ENCODE measurements at regions not wholly inside any gene's neighbourhood (a gene's known extent, or its start where the extent isn't known, plus 50 kb on each side); places are given as distances from the start of the nearest gene placed in this dataset.

DNA sequence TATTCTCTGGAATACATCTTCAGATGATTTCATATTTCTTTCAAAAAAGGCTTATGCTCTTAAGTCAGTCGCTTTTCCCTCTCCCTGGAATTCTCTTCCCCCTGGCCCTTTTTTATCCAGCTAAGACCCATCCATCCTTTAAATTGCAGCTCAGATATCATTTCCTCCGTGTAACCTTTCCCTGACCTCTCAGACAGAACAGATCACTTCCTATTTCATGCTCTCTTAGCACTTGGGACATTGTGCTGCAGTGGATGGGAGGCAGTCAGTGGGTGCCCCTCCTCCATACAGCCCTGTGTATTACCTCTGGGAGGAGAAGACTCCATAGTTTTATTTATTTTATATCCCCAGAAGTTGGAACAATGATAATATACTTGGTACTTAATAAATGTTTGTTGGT, 423.4 kb downstream of the ISL1 start:
- no peak for TF ChIP-seq ZNF184 (tag by site-specific recombination; IDR thresholded peaks at IDR 0.05)
- TF ChIP-seq, protein P1, sequence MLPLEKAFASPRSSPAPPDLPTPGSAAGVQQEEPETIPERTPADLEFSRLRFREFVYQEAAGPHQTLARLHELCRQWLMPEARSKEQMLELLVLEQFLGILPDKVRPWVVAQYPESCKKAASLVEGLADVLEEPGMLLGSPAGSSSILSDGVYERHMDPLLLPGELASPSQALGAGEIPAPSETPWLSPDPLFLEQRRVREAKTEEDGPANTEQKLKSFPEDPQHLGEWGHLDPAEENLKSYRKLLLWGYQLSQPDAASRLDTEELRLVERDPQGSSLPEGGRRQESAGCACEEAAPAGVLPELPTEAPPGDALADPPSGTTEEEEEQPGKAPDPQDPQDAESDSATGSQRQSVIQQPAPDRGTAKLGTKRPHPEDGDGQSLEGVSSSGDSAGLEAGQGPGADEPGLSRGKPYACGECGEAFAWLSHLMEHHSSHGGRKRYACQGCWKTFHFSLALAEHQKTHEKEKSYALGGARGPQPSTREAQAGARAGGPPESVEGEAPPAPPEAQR (tag by site-specific recombination; IDR thresholded peaks at IDR 0.05) = no peak
- no peak for TF ChIP-seq ZNF157 (tag by site-specific recombination; IDR thresholded peaks at IDR 0.05)
- TF ChIP-seq ZBTB21 (tag by site-specific recombination; IDR thresholded peaks at IDR 0.05) = no peak
- no peak for TF ChIP-seq ZNF133 (tag by site-specific recombination; IDR thresholded peaks at IDR 0.05)
- no peak for TF ChIP-seq ZXDB (tag by site-specific recombination; IDR thresholded peaks at IDR 0.05)
- no peak for TF ChIP-seq ZNF274 (IDR thresholded peaks at IDR 0.05; ENCODE audit: low read length)
- TF ChIP-seq ZNF274 (tag by site-specific recombination; IDR thresholded peaks at IDR 0.05; ENCODE audit: borderline replicate concordance) = no peak
- no peak for TF ChIP-seq ZNF394 (tag by site-specific recombination; IDR thresholded peaks at IDR 0.05; ENCODE audit: borderline replicate concordance)
- no peak for TF ChIP-seq ZEB2 (tag by site-specific recombination; IDR thresholded peaks at IDR 0.05)
- no peak for TF ChIP-seq ZNF292 (tag by site-specific recombination; IDR thresholded peaks at IDR 0.05; ENCODE audit: borderline replicate concordance, low read depth)
- no peak for TF ChIP-seq ZSCAN23 (tag by site-specific recombination; IDR thresholded peaks at IDR 0.05)
- TF ChIP-seq, protein P2, sequence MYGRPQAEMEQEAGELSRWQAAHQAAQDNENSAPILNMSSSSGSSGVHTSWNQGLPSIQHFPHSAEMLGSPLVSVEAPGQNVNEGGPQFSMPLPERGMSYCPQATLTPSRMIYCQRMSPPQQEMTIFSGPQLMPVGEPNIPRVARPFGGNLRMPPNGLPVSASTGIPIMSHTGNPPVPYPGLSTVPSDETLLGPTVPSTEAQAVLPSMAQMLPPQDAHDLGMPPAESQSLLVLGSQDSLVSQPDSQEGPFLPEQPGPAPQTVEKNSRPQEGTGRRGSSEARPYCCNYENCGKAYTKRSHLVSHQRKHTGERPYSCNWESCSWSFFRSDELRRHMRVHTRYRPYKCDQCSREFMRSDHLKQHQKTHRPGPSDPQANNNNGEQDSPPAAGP (tag by site-specific recombination; IDR thresholded peaks at IDR 0.05) = no peak
- no peak for TF ChIP-seq ATF2 (tag by site-specific recombination; IDR thresholded peaks at IDR 0.05; ENCODE audit: low read depth)
- TF ChIP-seq ZFHX2 (tag by site-specific recombination; conservative IDR thresholded peaks at IDR 0.05) = no peak
- no peak for TF ChIP-seq ZSCAN16 (tag by site-specific recombination; IDR thresholded peaks at IDR 0.05)
- TF ChIP-seq GLIS2 (tag by site-specific recombination; IDR thresholded peaks at IDR 0.05) = no peak
- no peak for TF ChIP-seq ZNF707 (tag by site-specific recombination; IDR thresholded peaks at IDR 0.05)
- no peak for TF ChIP-seq PRDM1 (tag by site-specific recombination; IDR thresholded peaks at IDR 0.05)
- TF ChIP-seq, protein P3, sequence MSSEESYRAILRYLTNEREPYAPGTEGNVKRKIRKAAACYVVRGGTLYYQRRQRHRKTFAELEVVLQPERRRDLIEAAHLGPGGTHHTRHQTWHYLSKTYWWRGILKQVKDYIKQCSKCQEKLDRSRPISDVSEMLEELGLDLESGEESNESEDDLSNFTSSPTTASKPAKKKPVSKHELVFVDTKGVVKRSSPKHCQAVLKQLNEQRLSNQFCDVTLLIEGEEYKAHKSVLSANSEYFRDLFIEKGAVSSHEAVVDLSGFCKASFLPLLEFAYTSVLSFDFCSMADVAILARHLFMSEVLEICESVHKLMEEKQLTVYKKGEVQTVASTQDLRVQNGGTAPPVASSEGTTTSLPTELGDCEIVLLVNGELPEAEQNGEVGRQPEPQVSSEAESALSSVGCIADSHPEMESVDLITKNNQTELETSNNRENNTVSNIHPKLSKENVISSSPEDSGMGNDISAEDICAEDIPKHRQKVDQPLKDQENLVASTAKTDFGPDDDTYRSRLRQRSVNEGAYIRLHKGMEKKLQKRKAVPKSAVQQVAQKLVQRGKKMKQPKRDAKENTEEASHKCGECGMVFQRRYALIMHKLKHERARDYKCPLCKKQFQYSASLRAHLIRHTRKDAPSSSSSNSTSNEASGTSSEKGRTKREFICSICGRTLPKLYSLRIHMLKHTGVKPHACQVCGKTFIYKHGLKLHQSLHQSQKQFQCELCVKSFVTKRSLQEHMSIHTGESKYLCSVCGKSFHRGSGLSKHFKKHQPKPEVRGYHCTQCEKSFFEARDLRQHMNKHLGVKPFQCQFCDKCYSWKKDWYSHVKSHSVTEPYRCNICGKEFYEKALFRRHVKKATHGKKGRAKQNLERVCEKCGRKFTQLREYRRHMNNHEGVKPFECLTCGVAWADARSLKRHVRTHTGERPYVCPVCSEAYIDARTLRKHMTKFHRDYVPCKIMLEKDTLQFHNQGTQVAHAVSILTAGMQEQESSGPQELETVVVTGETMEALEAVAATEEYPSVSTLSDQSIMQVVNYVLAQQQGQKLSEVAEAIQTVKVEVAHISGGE (tag by site-specific recombination; conservative IDR thresholded peaks at IDR 0.05; ENCODE audit: low read depth) = no peak
- Histone ChIP-seq H3K9me3 (ENCODE audit: control insufficient read depth, insufficient read depth, low read depth, low read length) (no peaks in the 10 kb centered on the region), H3K27ac (ENCODE audit: extremely low read depth, low read depth, low read length) (no peak overlapping the region), H3K4me1 (ENCODE audit: control insufficient read depth, insufficient read depth, low read length) (no peaks in the 10 kb centered on the region), H3K4me3 (ENCODE audit: low read depth, low read length) (no peak overlapping the region), H3K36me3 (ENCODE audit: control insufficient read depth in 2 of 2, insufficient read depth in 1 of 2, low read length in 2 of 2) (no peaks in the 10 kb centered on the region)
- ChIA-PET POLR2A (no interaction called here), CTCF (no interaction called here)

DNA sequence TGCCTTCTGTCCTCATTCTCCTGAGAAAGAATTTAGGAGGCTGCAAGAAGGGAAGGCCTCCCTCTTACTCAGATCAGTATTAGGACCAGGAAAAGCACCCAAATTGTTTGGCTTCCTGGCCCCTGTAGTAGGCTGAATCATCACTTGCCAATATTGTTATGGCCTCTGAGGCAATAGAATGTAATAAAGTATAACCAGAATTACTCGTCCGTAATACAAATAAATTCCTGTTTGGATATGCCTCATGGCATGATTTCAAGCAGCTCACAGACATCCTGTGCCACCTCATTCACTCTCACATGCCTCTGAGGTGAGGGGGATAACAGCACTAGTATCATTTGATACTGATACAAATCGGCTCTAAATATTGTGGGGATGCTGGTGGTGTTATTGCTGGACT, 427.3 kb downstream of the ISL1 start:
- H3K27ac ChIP-seq (ENCODE audit: extremely low read depth, low read depth, low read length) = no peak overlapping the region
- no peaks in the 10 kb centered on the region for H3K9me3 ChIP-seq (ENCODE audit: control insufficient read depth, insufficient read depth, low read depth, low read length)
- no peak for TF ChIP-seq ZNF341 (tag by site-specific recombination; IDR thresholded peaks at IDR 0.05; ENCODE audit: low read depth)
- TF ChIP-seq ZNF223 (tag by site-specific recombination; IDR thresholded peaks at IDR 0.05) = no peak
- TF ChIP-seq ZNF664 (tag by site-specific recombination; IDR thresholded peaks at IDR 0.05) = no peak
- TF ChIP-seq ZNF624 (tag by site-specific recombination; IDR thresholded peaks at IDR 0.05) = no peak
- no peak for TF ChIP-seq ZNF529 (tag by site-specific recombination; IDR thresholded peaks at IDR 0.05; ENCODE audit: insufficient replicate concordance)
- TF ChIP-seq ZNF571 (tag by site-specific recombination; IDR thresholded peaks at IDR 0.05) = no peak
- no peak for TF ChIP-seq ZNF366 (tag by site-specific recombination; conservative IDR thresholded peaks at IDR 0.05)
- TF ChIP-seq FEZF1 (tag by site-specific recombination; IDR thresholded peaks at IDR 0.05) = no peak
- TF ChIP-seq RBAK (tag by site-specific recombination; IDR thresholded peaks at IDR 0.05) = no peak
- TF ChIP-seq GLI2 (tag by site-specific recombination; IDR thresholded peaks at IDR 0.05; ENCODE audit: borderline replicate concordance, low read depth) = no peak
- H3K4me3 ChIP-seq (ENCODE audit: low read depth, low read length) = no peak overlapping the region
- CTCF ChIA-PET = no interaction called here
- no peaks in the 10 kb centered on the region for H3K4me1 ChIP-seq (ENCODE audit: control insufficient read depth, insufficient read depth, low read length)
- POLR2A ChIA-PET = no interaction called here
- no peaks in the 10 kb centered on the region for H3K36me3 ChIP-seq (ENCODE audit: control insufficient read depth in 2 of 2, insufficient read depth in 1 of 2, low read length in 2 of 2)

Measured in HEK293 (cell line).